ENCODE measurements at regions not wholly inside any gene's neighbourhood (a gene's known extent, or its start where the extent isn't known, plus 50 kb on each side); places are given as distances from the start of the nearest gene placed in this dataset.

GRCh38 chr5:7978991-7979390 lies 110.0 kb downstream of the MTRR start:
- Mint-ChIP-seq H3K36me3 (no peaks in the 10 kb centered on the region), H3K27ac (no peak overlapping the region), H3K27me3 (peaks cover 0 to 4% of the 10 kb centered on the region in 2 donors), H3K4me1 (no peaks in the 10 kb centered on the region), H3K4me3 (no peak overlapping the region), H3K9me3 (no peaks in the 10 kb centered on the region)
- ChIA-PET CTCF (no interaction called here), POLR2A (no interaction called here)
- H3K9me3 ChIP-seq = no peaks in the 10 kb centered on the region
- H3K36me3 ChIP-seq (ENCODE audit: control insufficient read depth in 2 of 2, extremely low read depth in 1 of 2, insufficient read depth in 1 of 2, low read length in 1 of 2) = no peaks in the 10 kb centered on the region
- no CpG with 5 or more reads among the region's 2 CpGs for WGBS (ENCODE audit: insufficient coverage)
- no peak overlapping the region for H3K27ac ChIP-seq (ENCODE audit: low read length)
- ATAC-seq (replicated peaks in 1 of 4) (no peak), DNase-seq (no peak)
- no peaks in the 10 kb centered on the region for H3K4me1 ChIP-seq (ENCODE audit: control insufficient read depth in 1 of 2, extremely low read depth in 1 of 2, insufficient read depth in 2 of 2, low read length in 2 of 2)
- H3K27me3 ChIP-seq (replicated peaks in 1 of 2; ENCODE audit: control insufficient read depth in 2 of 2, extremely low read depth in 1 of 2, insufficient read depth in 2 of 2, low read length in 1 of 2) = no peaks in the 10 kb centered on the region
- H3K4me3 ChIP-seq (ENCODE audit: control insufficient read depth in 1 of 2, extremely low read depth in 1 of 2, low read length in 1 of 2) = no peak overlapping the region

- H3K4me3 ChIP-seq (ENCODE audit: control insufficient read depth in 1 of 2, extremely low read depth in 1 of 2, low read length in 1 of 2) = no peak overlapping the region
- DNase-seq (no peak), ATAC-seq (replicated peaks in 1 of 4) (no peak)
- CTCF ChIA-PET = no interaction called here
- H3K36me3 ChIP-seq (ENCODE audit: control insufficient read depth in 2 of 2, extremely low read depth in 1 of 2, insufficient read depth in 1 of 2, low read length in 1 of 2) = no peaks in the 10 kb centered on the region
- no peaks in the 10 kb centered on the region for H3K36me3 Mint-ChIP-seq
- WGBS (ENCODE audit: insufficient coverage) = no CpG with 5 or more reads among the region's 1 CpG
- no peaks in the 10 kb centered on the region for H3K9me3 Mint-ChIP-seq
- POLR2A ChIA-PET = no interaction called here
- H3K27ac ChIP-seq (ENCODE audit: low read length) = no peak overlapping the region
- no peaks in the 10 kb centered on the region for H3K27me3 Mint-ChIP-seq
- H3K27me3 ChIP-seq (replicated peaks in 1 of 2; ENCODE audit: control insufficient read depth in 2 of 2, extremely low read depth in 1 of 2, insufficient read depth in 2 of 2, low read length in 1 of 2) = no peaks in the 10 kb centered on the region
- H3K4me3 Mint-ChIP-seq = no peak overlapping the region
- no peak overlapping the region for H3K27ac Mint-ChIP-seq
- H3K9me3 ChIP-seq = no peaks in the 10 kb centered on the region
- no peaks in the 10 kb centered on the region for H3K4me1 ChIP-seq (ENCODE audit: control insufficient read depth in 1 of 2, extremely low read depth in 1 of 2, insufficient read depth in 2 of 2, low read length in 2 of 2)
- no peaks in the 10 kb centered on the region for H3K4me1 Mint-ChIP-seq
Measured at GRCh38 chr5:7980881-7981280, 111.9 kb downstream of the MTRR start.

GRCh38 chr5:7983433-7983832 lies 114.5 kb downstream of the MTRR start:
- no peaks in the 10 kb centered on the region for H3K36me3 ChIP-seq (ENCODE audit: control insufficient read depth in 2 of 2, extremely low read depth in 1 of 2, insufficient read depth in 1 of 2, low read length in 1 of 2)
- H3K4me1 ChIP-seq (ENCODE audit: control insufficient read depth in 1 of 2, extremely low read depth in 1 of 2, insufficient read depth in 2 of 2, low read length in 2 of 2) = no peaks in the 10 kb centered on the region
- ChIA-PET CTCF (no interaction called here), POLR2A (no interaction called here)
- DNase-seq = no peak
- no peak overlapping the region for H3K27ac Mint-ChIP-seq
- no peaks in the 10 kb centered on the region for H3K9me3 ChIP-seq
- H3K27ac ChIP-seq (ENCODE audit: low read length) = no peak overlapping the region
- no peak overlapping the region for H3K4me3 ChIP-seq (ENCODE audit: control insufficient read depth in 1 of 2, extremely low read depth in 1 of 2, low read length in 1 of 2)
- H3K4me3 Mint-ChIP-seq = no peak overlapping the region
- no peaks in the 10 kb centered on the region for H3K9me3 Mint-ChIP-seq
- no peaks in the 10 kb centered on the region for H3K4me1 Mint-ChIP-seq
- WGBS (ENCODE audit: insufficient coverage) = 90% methylated on average over 18 of the region's 18 CpGs
- H3K36me3 Mint-ChIP-seq = no peaks in the 10 kb centered on the region
- ATAC-seq (replicated peaks in 1 of 4) = no peak
- H3K27me3 ChIP-seq (replicated peaks in 1 of 2; ENCODE audit: control insufficient read depth in 2 of 2, extremely low read depth in 1 of 2, insufficient read depth in 2 of 2, low read length in 1 of 2) = no peaks in the 10 kb centered on the region
- peaks cover 0 to 3% of the 10 kb centered on the region in 2 donors for H3K27me3 Mint-ChIP-seq

GRCh38 chr5:7991125-7991821 lies 122.3 kb downstream of the MTRR start:
- H3K27ac ChIP-seq (ENCODE audit: low read length) = no peak overlapping the region
- no peak for ATAC-seq (replicated peaks in 1 of 4)
- H3K27me3 Mint-ChIP-seq = peaks cover 0 to 8% of the 10 kb centered on the region in 2 donors
- no peak overlapping the region for H3K27ac Mint-ChIP-seq
- H3K4me1 ChIP-seq (ENCODE audit: control insufficient read depth in 1 of 2, extremely low read depth in 1 of 2, insufficient read depth in 2 of 2, low read length in 2 of 2) = no peaks in the 10 kb centered on the region
- H3K9me3 ChIP-seq = no peaks in the 10 kb centered on the region
- no peak overlapping the region for H3K4me3 ChIP-seq (ENCODE audit: control insufficient read depth in 1 of 2, extremely low read depth in 1 of 2, low read length in 1 of 2)
- no peaks in the 10 kb centered on the region for H3K36me3 ChIP-seq (ENCODE audit: control insufficient read depth in 2 of 2, extremely low read depth in 1 of 2, insufficient read depth in 1 of 2, low read length in 1 of 2)
- H3K4me3 Mint-ChIP-seq = no peak overlapping the region
- H3K4me1 Mint-ChIP-seq = no peaks in the 10 kb centered on the region
- no peaks in the 10 kb centered on the region for H3K36me3 Mint-ChIP-seq
- no peak for DNase-seq
- H3K27me3 ChIP-seq (replicated peaks in 1 of 2; ENCODE audit: control insufficient read depth in 2 of 2, extremely low read depth in 1 of 2, insufficient read depth in 2 of 2, low read length in 1 of 2) = no peaks in the 10 kb centered on the region
- ChIA-PET CTCF (no interaction called here), POLR2A (no interaction called here)
- H3K9me3 Mint-ChIP-seq = peaks cover 0 to 4% (median 0%) of the 10 kb centered on the region in 3 donors
- WGBS (ENCODE audit: insufficient coverage) = 51% methylated on average over 4 of the region's 7 CpGs

- ATAC-seq (replicated peaks in 1 of 4) = no peak
- Histone ChIP-seq H3K27me3 (replicated peaks in 1 of 2; ENCODE audit: control insufficient read depth in 2 of 2, extremely low read depth in 1 of 2, insufficient read depth in 2 of 2, low read length in 1 of 2) (no peaks in the 10 kb centered on the region), H3K9me3 (no peaks in the 10 kb centered on the region), H3K4me1 (ENCODE audit: control insufficient read depth in 1 of 2, extremely low read depth in 1 of 2, insufficient read depth in 2 of 2, low read length in 2 of 2) (no peaks in the 10 kb centered on the region), H3K36me3 (ENCODE audit: control insufficient read depth in 2 of 2, extremely low read depth in 1 of 2, insufficient read depth in 1 of 2, low read length in 1 of 2) (no peaks in the 10 kb centered on the region), H3K4me3 (ENCODE audit: control insufficient read depth in 1 of 2, extremely low read depth in 1 of 2, low read length in 1 of 2) (no peak overlapping the region), H3K27ac (ENCODE audit: low read length) (no peak overlapping the region)
- POLR2A ChIA-PET = no interaction called here
- WGBS (ENCODE audit: insufficient coverage) = 72% methylated on average over 3 of the region's 9 CpGs
- DNase-seq = no peak
- Mint-ChIP-seq H3K4me3 (no peak overlapping the region), H3K36me3 (no peaks in the 10 kb centered on the region), H3K4me1 (no peaks in the 10 kb centered on the region), H3K27ac (no peak overlapping the region), H3K27me3 (peaks cover 0 to 2% of the 10 kb centered on the region in 2 donors), H3K9me3 (peaks cover 0 to 8% (median 3%) of the 10 kb centered on the region in 3 donors)
- CTCF ChIA-PET = no interaction called here
Measured at GRCh38 chr5:7995688-7996294, 126.8 kb downstream of the MTRR start.

GRCh38 chr5:8005416-8005815 lies 136.5 kb downstream of the MTRR start:
- DNase-seq = no peak
- no peaks in the 10 kb centered on the region for H3K4me1 Mint-ChIP-seq
- H3K9me3 ChIP-seq = no peaks in the 10 kb centered on the region
- ATAC-seq (replicated peaks in 1 of 4) = no peak
- no peak overlapping the region for H3K4me3 ChIP-seq (ENCODE audit: control insufficient read depth in 1 of 2, extremely low read depth in 1 of 2, low read length in 1 of 2)
- H3K27me3 ChIP-seq (replicated peaks in 1 of 2; ENCODE audit: control insufficient read depth in 2 of 2, extremely low read depth in 1 of 2, insufficient read depth in 2 of 2, low read length in 1 of 2) = peaks cover 0 to 10% of the 10 kb centered on the region in 2 experiments
- no peak overlapping the region for H3K27ac Mint-ChIP-seq
- peaks cover 0 to 3% of the 10 kb centered on the region in 2 donors for H3K27me3 Mint-ChIP-seq
- WGBS (ENCODE audit: insufficient coverage) = no CpG with 5 or more reads among the region's 4 CpGs
- CTCF ChIA-PET = no interaction called here
- no peaks in the 10 kb centered on the region for H3K4me1 ChIP-seq (ENCODE audit: control insufficient read depth in 1 of 2, extremely low read depth in 1 of 2, insufficient read depth in 2 of 2, low read length in 2 of 2)
- H3K36me3 ChIP-seq (ENCODE audit: control insufficient read depth in 2 of 2, extremely low read depth in 1 of 2, insufficient read depth in 1 of 2, low read length in 1 of 2) = no peaks in the 10 kb centered on the region
- no peaks in the 10 kb centered on the region for H3K36me3 Mint-ChIP-seq
- no peak overlapping the region for H3K4me3 Mint-ChIP-seq
- peaks cover 3 to 13% (median 8%) of the 10 kb centered on the region in 3 donors for H3K9me3 Mint-ChIP-seq
- POLR2A ChIA-PET = no interaction called here
- H3K27ac ChIP-seq (ENCODE audit: low read length) = no peak overlapping the region
